ENCODE measurements at regions not wholly inside any gene's neighbourhood (a gene's known extent, or its start where the extent isn't known, plus 50 kb on each side); places are given as distances from the start of the nearest gene placed in this dataset.

GRCh38 chrX:2632533-2633504, 58.3 kb upstream of the CD99 start:
- TF ChIP-seq GABPA (IDR thresholded peaks at IDR 0.05; ENCODE audit: borderline replicate concordance, insufficient read depth, low read length) (no peak), CTCF (IDR thresholded peaks at IDR 0.05; ENCODE audit: control extremely low read depth in 1 of 3, insufficient read depth in 1 of 3, low read depth in 1 of 3, low read length in 3 of 3) (no peak), RBBP5 (IDR thresholded peaks at IDR 0.05; ENCODE audit: borderline replicate concordance, low read depth, low read length) (no peak), ASH2L (IDR thresholded peaks at IDR 0.05; ENCODE audit: low read length) (no peak), POLR2AphosphoS5 (IDR thresholded peaks at IDR 0.05; ENCODE audit: low read depth, low read length) (no peak)
